HepG2 (cell line): ENCODE measurements at regions not wholly inside any gene's neighbourhood (a gene's known extent, or its start where the extent isn't known, plus 50 kb on each side); places are given as distances from the start of the nearest gene placed in this dataset.

Experiments used
- EP300 ChIP-seq, 3 experiments: sonication (generic) in 1 of 3; formaldehyde crosslinking in 1 of 3; IDR thresholded peaks; 2 replicates each; pipeline versions ENCODE4 v1.5.1 to v1.6.1; 2011 to 2020; ENCODE audit warnings: low read depth in 2 of 3, low read length in 2 of 3, borderline replicate concordance in 1 of 3, improper control_type of control experiment in 1 of 3, mild to moderate bottlenecking in 1 of 3, missing genetic modification reagents in 1 of 3, moderate library complexity in 1 of 3
- JUND ChIP-seq: sonication (generic); formaldehyde crosslinking; IDR thresholded peaks from 2 replicates; pipeline ENCODE4 v1.8.0; 2022; ENCODE audit warnings: mild to moderate bottlenecking, missing genetic modification reagents
- KLF6 ChIP-seq: IDR thresholded peaks from 2 replicates; pipeline ENCODE4 v1.8.0; 2016; ENCODE audit warnings: missing biosample characterization, missing genetic modification reagents
- NFKBIZ ChIP-seq: IDR thresholded peaks from 2 replicates; pipeline ENCODE4 v1.6.1; 2018; ENCODE audit warnings: missing genetic modification reagents, missing compliant biosample characterization
- PRMT3 ChIP-seq: sonication (generic); formaldehyde crosslinking; IDR thresholded peaks from 2 replicates; pipeline ENCODE4 v1.8.1; 2022; ENCODE audit warnings: low read depth, mild to moderate bottlenecking, moderate library complexity, missing genetic modification reagents, borderline replicate concordance
- TAF1 ChIP-seq: sonication (generic); formaldehyde crosslinking; IDR thresholded peaks from 2 replicates; pipeline ENCODE4 v1.4.0; 2020; ENCODE audit warnings: missing genetic modification reagents
- TBP ChIP-seq: sonication (generic); formaldehyde crosslinking; IDR thresholded peaks from 2 replicates; pipeline ENCODE4 v1.5.0; 2020; ENCODE audit warnings: missing genetic modification reagents
- TEAD2 ChIP-seq: sonication (generic); formaldehyde crosslinking; IDR thresholded peaks from 2 replicates; pipeline ENCODE4 v1.9.0; 2021; ENCODE audit warnings: missing genetic modification reagents
- ZNF24 ChIP-seq: fragments of 450-650 bp; IDR thresholded peaks from 2 replicates; pipeline ENCODE4 v1.6.1; 2017; ENCODE audit warnings: antibody characterized with exemption, mild to moderate bottlenecking
- ZNF672 ChIP-seq: sonication (generic); formaldehyde crosslinking; IDR thresholded peaks from 2 replicates; pipeline ENCODE4 v1.8.1; 2022; ENCODE audit warnings: missing genetic modification reagents
- TF ChIP-seq, protein P1 (sequence below): sonication (generic); formaldehyde crosslinking; IDR thresholded peaks from 2 replicates; pipeline ENCODE4 v1.4.0; 2020; ENCODE audit warnings: missing genetic modification reagents
- TF ChIP-seq, protein P2 (sequence below): sonication (generic); formaldehyde crosslinking; IDR thresholded peaks from 2 replicates; pipeline ENCODE4 v1.5.0; 2020; ENCODE audit warnings: mild to moderate bottlenecking, missing genetic modification reagents, moderate library complexity

GRCh38 chr4:136867465-136867864 lies 664.8 kb downstream of the PCDH18 start:
- TF ChIP-seq, protein P1, sequence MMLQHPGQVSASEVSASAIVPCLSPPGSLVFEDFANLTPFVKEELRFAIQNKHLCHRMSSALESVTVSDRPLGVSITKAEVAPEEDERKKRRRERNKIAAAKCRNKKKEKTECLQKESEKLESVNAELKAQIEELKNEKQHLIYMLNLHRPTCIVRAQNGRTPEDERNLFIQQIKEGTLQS (CRISPR knock-in tag) = no peak
- TF ChIP-seq TBP (CRISPR knock-in tag) (no peak), TEAD2 (CRISPR knock-in tag) (no peak), EP300 (IDR thresholded peaks at IDR 0.05; ENCODE audit: low read depth in 2 of 2, low read length in 2 of 2) (no peak), EP300 (CRISPR knock-in tag; IDR thresholded peaks at IDR 0.05; ENCODE audit: borderline replicate concordance) (no peak), NFKBIZ (CRISPR knock-in tag) (no peak), JUND (no peak), TAF1 (no peak), ZNF24 (no peak), PRMT3 (CRISPR knock-in tag) (no peak), KLF6 (CRISPR knock-in tag) (no peak), ZNF672 (CRISPR knock-in tag) (no peak)
- TF ChIP-seq, protein P2, sequence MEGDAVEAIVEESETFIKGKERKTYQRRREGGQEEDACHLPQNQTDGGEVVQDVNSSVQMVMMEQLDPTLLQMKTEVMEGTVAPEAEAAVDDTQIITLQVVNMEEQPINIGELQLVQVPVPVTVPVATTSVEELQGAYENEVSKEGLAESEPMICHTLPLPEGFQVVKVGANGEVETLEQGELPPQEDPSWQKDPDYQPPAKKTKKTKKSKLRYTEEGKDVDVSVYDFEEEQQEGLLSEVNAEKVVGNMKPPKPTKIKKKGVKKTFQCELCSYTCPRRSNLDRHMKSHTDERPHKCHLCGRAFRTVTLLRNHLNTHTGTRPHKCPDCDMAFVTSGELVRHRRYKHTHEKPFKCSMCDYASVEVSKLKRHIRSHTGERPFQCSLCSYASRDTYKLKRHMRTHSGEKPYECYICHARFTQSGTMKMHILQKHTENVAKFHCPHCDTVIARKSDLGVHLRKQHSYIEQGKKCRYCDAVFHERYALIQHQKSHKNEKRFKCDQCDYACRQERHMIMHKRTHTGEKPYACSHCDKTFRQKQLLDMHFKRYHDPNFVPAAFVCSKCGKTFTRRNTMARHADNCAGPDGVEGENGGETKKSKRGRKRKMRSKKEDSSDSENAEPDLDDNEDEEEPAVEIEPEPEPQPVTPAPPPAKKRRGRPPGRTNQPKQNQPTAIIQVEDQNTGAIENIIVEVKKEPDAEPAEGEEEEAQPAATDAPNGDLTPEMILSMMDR (CRISPR knock-in tag) = no peak
